Esophagus muscularis mucosa (tissue), 4 donors: ENCODE measurements at regions not wholly inside any gene's neighbourhood (a gene's known extent, or its start where the extent isn't known, plus 50 kb on each side); places are given as distances from the start of the nearest gene placed in this dataset.

ENCODE experiments used
- DNase-seq: peaks from one replicate; pipeline ENCODE4 v3.0.0-alpha.2; 2017; ENCODE audit errors: extremely low spot score
- H3K27ac ChIP-seq, 4 donors: fragments of 200-600 bp; sonication (generic); replicated peaks in 1 of 4; 1 replicate in 3 of 4; 2 replicates in 1 of 4; pipeline ENCODE4 v1.5.1; 2016 to 2019; ENCODE audit warnings: mild to moderate bottlenecking in 1 of 4
- H3K27me3 ChIP-seq, 4 donors: fragments of 200-600 bp; sonication (generic); one replicate each; pipeline versions ENCODE4 v1.5.1 to v1.6.0; 2016 to 2019
- H3K36me3 ChIP-seq, 4 donors: fragments of 200-600 bp; sonication (generic); one replicate each; pipeline ENCODE4 v1.5.1; 2016 to 2019
- H3K4me1 ChIP-seq, 4 donors: fragments of 200-600 bp; sonication (generic); one replicate each; pipeline ENCODE4 v1.5.1; 2016 to 2019
- H3K4me3 ChIP-seq, 4 donors: fragments of 200-600 bp; sonication (generic); 1 replicate in 2 of 4; 2 replicates in 2 of 4; pipeline ENCODE4 v1.5.1; 2016 to 2019; ENCODE audit warnings: mild to moderate bottlenecking in 4 of 4, moderate library complexity in 1 of 4
- H3K9me3 ChIP-seq, 4 donors: fragments of 200-600 bp; sonication (generic); 1 replicate in 3 of 4; 2 replicates in 1 of 4; pipeline ENCODE4 v1.5.1; 2016 to 2019
- EP300 ChIP-seq: sonication (generic); formaldehyde crosslinking; IDR thresholded peaks from one replicate; pipeline ENCODE4 v1.6.1; 2017; ENCODE audit warnings: antibody characterized with exemption
- POLR2A ChIP-seq: fragments of 450-650 bp; IDR thresholded peaks from one replicate; pipeline ENCODE4 v1.6.1; 2017; ENCODE audit warnings: antibody characterized with exemption, moderate library complexity, mild to moderate bottlenecking, low read depth
- POLR2AphosphoS5 ChIP-seq, 2 donors: sonication (generic); formaldehyde crosslinking; IDR thresholded peaks; one replicate each; pipeline ENCODE4 v1.6.1; 2017; ENCODE audit warnings: antibody characterized with exemption in 2 of 2
- WGBS: methylation state at CpG from one replicate; pipeline ENCODE4 v1.1.5; 2018; 5-methylcytosine and 5-hydroxymethylcytosine counted together
- intact Hi-C: fragments of 100-400 bp; cut with DNase I; formaldehyde crosslinking; loops from one replicate; pipeline ENCODE4 v1.15.1; 2023
- TF ChIP-seq, protein P1 (sequence below), 3 experiments: fragments of 200-600 bp in 2 of 3; fragments of 450-650 bp in 1 of 3; sonication (generic) in 2 of 3; IDR thresholded peaks; one replicate each; pipeline ENCODE4 v1.5.1; 2017 to 2019; ENCODE audit warnings: antibody characterized with exemption in 3 of 3, mild to moderate bottlenecking in 2 of 3, moderate library complexity in 1 of 3

GRCh38 chr12:82176761-82177490 is 181.3 kb downstream of the CCDC59 start:
- TF ChIP-seq POLR2AphosphoS5 (IDR thresholded peaks at IDR 0.05) (no peak), EP300 (no peak), POLR2A (no peak)
- TF ChIP-seq, protein P1, sequence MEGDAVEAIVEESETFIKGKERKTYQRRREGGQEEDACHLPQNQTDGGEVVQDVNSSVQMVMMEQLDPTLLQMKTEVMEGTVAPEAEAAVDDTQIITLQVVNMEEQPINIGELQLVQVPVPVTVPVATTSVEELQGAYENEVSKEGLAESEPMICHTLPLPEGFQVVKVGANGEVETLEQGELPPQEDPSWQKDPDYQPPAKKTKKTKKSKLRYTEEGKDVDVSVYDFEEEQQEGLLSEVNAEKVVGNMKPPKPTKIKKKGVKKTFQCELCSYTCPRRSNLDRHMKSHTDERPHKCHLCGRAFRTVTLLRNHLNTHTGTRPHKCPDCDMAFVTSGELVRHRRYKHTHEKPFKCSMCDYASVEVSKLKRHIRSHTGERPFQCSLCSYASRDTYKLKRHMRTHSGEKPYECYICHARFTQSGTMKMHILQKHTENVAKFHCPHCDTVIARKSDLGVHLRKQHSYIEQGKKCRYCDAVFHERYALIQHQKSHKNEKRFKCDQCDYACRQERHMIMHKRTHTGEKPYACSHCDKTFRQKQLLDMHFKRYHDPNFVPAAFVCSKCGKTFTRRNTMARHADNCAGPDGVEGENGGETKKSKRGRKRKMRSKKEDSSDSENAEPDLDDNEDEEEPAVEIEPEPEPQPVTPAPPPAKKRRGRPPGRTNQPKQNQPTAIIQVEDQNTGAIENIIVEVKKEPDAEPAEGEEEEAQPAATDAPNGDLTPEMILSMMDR (IDR thresholded peaks at IDR 0.05), result no peak
- intact Hi-C loops, result no loop called here
- H3K4me3 ChIP-seq, result no peak overlapping the region
- WGBS, result 73% methylated on average over 5 of the region's 5 CpGs
- no peaks in the 10 kb centered on the region for H3K27me3 ChIP-seq
- no peaks in the 10 kb centered on the region for H3K36me3 ChIP-seq
- no peak overlapping the region for H3K27ac ChIP-seq
- H3K9me3 ChIP-seq, result no peaks in the 10 kb centered on the region
- no peak for DNase-seq
- peaks cover 0 to 14% (median 9%) of the 10 kb centered on the region in 4 donors for H3K4me1 ChIP-seq

- peaks cover 0 to 14% (median 9%) of the 10 kb centered on the region in 4 donors for H3K4me1 ChIP-seq
- H3K4me3 ChIP-seq, result no peak overlapping the region
- intact Hi-C loops, result no loop called here
- DNase-seq, result no peak
- H3K27ac ChIP-seq, result no peak overlapping the region
- 31% methylated on average over 4 of the region's 4 CpGs for WGBS
- H3K36me3 ChIP-seq, result no peaks in the 10 kb centered on the region
- no peak for TF ChIP-seq POLR2A
- TF ChIP-seq, protein P1 (IDR thresholded peaks at IDR 0.05), result no peak
- no peak for TF ChIP-seq POLR2AphosphoS5 (IDR thresholded peaks at IDR 0.05)
- TF ChIP-seq EP300, result no peak
- no peaks in the 10 kb centered on the region for H3K9me3 ChIP-seq
- no peaks in the 10 kb centered on the region for H3K27me3 ChIP-seq
Measured at GRCh38 chr12:82176026-82176425, 182.2 kb downstream of the CCDC59 start.

DNA sequence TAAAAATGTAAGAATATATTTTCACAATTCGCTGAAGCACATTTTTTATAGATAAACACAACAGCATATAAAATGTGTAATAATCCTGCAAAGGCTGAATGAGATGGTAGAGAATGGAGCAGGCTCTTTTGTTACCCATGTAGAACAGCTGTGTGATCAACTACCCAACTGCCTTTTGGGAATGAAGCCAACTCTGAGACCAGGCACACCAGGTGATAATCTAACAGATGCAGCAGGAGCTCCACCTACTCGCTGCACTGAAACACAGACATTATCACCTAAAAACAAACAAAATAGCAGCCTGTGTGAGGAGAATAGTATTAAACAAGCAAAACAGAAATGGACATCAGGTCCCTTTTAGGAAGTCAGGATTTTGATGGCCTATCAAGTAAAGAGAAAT is 183.3 kb downstream of the CCDC59 start:
- H3K27me3 ChIP-seq, result no peaks in the 10 kb centered on the region
- no peak for DNase-seq
- WGBS, result 60% methylated on average over 2 of the region's 2 CpGs
- TF ChIP-seq POLR2AphosphoS5 (IDR thresholded peaks at IDR 0.05), result no peak
- peaks cover 0 to 14% (median 9%) of the 10 kb centered on the region in 4 donors for H3K4me1 ChIP-seq
- intact Hi-C loops, result no loop called here
- no peak overlapping the region for H3K27ac ChIP-seq
- no peaks in the 10 kb centered on the region for H3K36me3 ChIP-seq
- no peaks in the 10 kb centered on the region for H3K9me3 ChIP-seq
- H3K4me3 ChIP-seq, result no peak overlapping the region

- H3K4me1 ChIP-seq, result peaks cover 0 to 14% (median 9%) of the 10 kb centered on the region in 4 donors
- intact Hi-C loops, result no loop called here
- H3K4me3 ChIP-seq, result no peak overlapping the region
- no peaks in the 10 kb centered on the region for H3K27me3 ChIP-seq
- no peaks in the 10 kb centered on the region for H3K36me3 ChIP-seq
- WGBS, result 53% methylated on average over 1 of the region's 1 CpG
- DNase-seq, result no peak
- TF ChIP-seq POLR2A, result no peak
- TF ChIP-seq EP300, result no peak
- TF ChIP-seq, protein P1 (IDR thresholded peaks at IDR 0.05), result no peak
- TF ChIP-seq POLR2AphosphoS5 (IDR thresholded peaks at IDR 0.05), result no peak
- no peaks in the 10 kb centered on the region for H3K9me3 ChIP-seq
- H3K27ac ChIP-seq, result no peak overlapping the region
Measured at GRCh38 chr12:82174383-82174782, 183.8 kb downstream of the CCDC59 start.

- WGBS, result 82% methylated on average over 3 of the region's 3 CpGs
- no peaks in the 10 kb centered on the region for H3K9me3 ChIP-seq
- no peak for DNase-seq
- H3K27me3 ChIP-seq, result no peaks in the 10 kb centered on the region
- no peak for TF ChIP-seq EP300
- TF ChIP-seq POLR2AphosphoS5 (IDR thresholded peaks at IDR 0.05), result no peak
- no peak for TF ChIP-seq POLR2A
- TF ChIP-seq, protein P1 (IDR thresholded peaks at IDR 0.05), result no peak
- H3K4me3 ChIP-seq, result no peak overlapping the region
- no peak overlapping the region for H3K27ac ChIP-seq
- intact Hi-C loops, result no loop called here
- H3K4me1 ChIP-seq, result no peaks in the 10 kb centered on the region
- H3K36me3 ChIP-seq, result no peaks in the 10 kb centered on the region
Measured at GRCh38 chr12:82149045-82149444, 209.1 kb downstream of the CCDC59 start.
